Esophagus muscularis mucosa (tissue), 4 donors: ENCODE measurements at regions not wholly inside any gene's neighbourhood (a gene's known extent, or its start where the extent isn't known, plus 50 kb on each side); places are given as distances from the start of the nearest gene placed in this dataset.

Experiments
- DNase-seq: peaks from one replicate; pipeline ENCODE4 v3.0.0-alpha.2; 2017; ENCODE audit errors: extremely low spot score
- H3K27ac ChIP-seq, 4 donors: fragments of 200-600 bp; sonication (generic); replicated peaks in 1 of 4; 1 replicate in 3 of 4; 2 replicates in 1 of 4; pipeline ENCODE4 v1.5.1; 2016 to 2019; ENCODE audit warnings: mild to moderate bottlenecking in 1 of 4
- H3K27me3 ChIP-seq, 4 donors: fragments of 200-600 bp; sonication (generic); one replicate each; pipeline versions ENCODE4 v1.5.1 to v1.6.0; 2016 to 2019
- H3K36me3 ChIP-seq, 4 donors: fragments of 200-600 bp; sonication (generic); one replicate each; pipeline ENCODE4 v1.5.1; 2016 to 2019
- H3K4me1 ChIP-seq, 4 donors: fragments of 200-600 bp; sonication (generic); one replicate each; pipeline ENCODE4 v1.5.1; 2016 to 2019
- H3K4me3 ChIP-seq, 4 donors: fragments of 200-600 bp; sonication (generic); 1 replicate in 2 of 4; 2 replicates in 2 of 4; pipeline ENCODE4 v1.5.1; 2016 to 2019; ENCODE audit warnings: mild to moderate bottlenecking in 4 of 4, moderate library complexity in 1 of 4
- H3K9me3 ChIP-seq, 4 donors: fragments of 200-600 bp; sonication (generic); 1 replicate in 3 of 4; 2 replicates in 1 of 4; pipeline ENCODE4 v1.5.1; 2016 to 2019
- CTCF ChIP-seq, 3 experiments: fragments of 200-600 bp in 2 of 3; fragments of 450-650 bp in 1 of 3; sonication (generic) in 2 of 3; IDR thresholded peaks; one replicate each; pipeline ENCODE4 v1.5.1; 2017 to 2019; ENCODE audit warnings: antibody characterized with exemption in 3 of 3, mild to moderate bottlenecking in 2 of 3, moderate library complexity in 1 of 3
- EP300 ChIP-seq: sonication (generic); formaldehyde crosslinking; IDR thresholded peaks from one replicate; pipeline ENCODE4 v1.6.1; 2017; ENCODE audit warnings: antibody characterized with exemption
- POLR2A ChIP-seq: fragments of 450-650 bp; IDR thresholded peaks from one replicate; pipeline ENCODE4 v1.6.1; 2017; ENCODE audit warnings: antibody characterized with exemption, moderate library complexity, mild to moderate bottlenecking, low read depth
- POLR2AphosphoS5 ChIP-seq, 2 donors: sonication (generic); formaldehyde crosslinking; IDR thresholded peaks; one replicate each; pipeline ENCODE4 v1.6.1; 2017; ENCODE audit warnings: antibody characterized with exemption in 2 of 2
- WGBS: methylation state at CpG from one replicate; pipeline ENCODE4 v1.1.5; 2018; 5-methylcytosine and 5-hydroxymethylcytosine counted together
- intact Hi-C: fragments of 100-400 bp; cut with DNase I; formaldehyde crosslinking; loops from one replicate; pipeline ENCODE4 v1.15.1; 2023

- H3K4me1 ChIP-seq, result peaks cover 26 to 85% (median 77%) of the 10 kb centered on the region in 4 donors
- DNase-seq, result no peak
- H3K36me3 ChIP-seq, result no peaks in the 10 kb centered on the region
- WGBS, result 89% methylated on average over 8 of the region's 9 CpGs
- H3K27ac ChIP-seq, result peak overlapping the region; percentile 96 to 98 (median 98)
- TF ChIP-seq POLR2AphosphoS5 (IDR thresholded peaks at IDR 0.05) (no peak), POLR2A (no peak), CTCF (IDR thresholded peaks at IDR 0.05) (no peak), EP300 (no peak)
- H3K9me3 ChIP-seq, result no peaks in the 10 kb centered on the region
- no peak overlapping the region for H3K4me3 ChIP-seq
- no peaks in the 10 kb centered on the region for H3K27me3 ChIP-seq
- intact Hi-C loops, result loop anchor here (5.0 to 10.0 kb wide), 3 partner anchors 81 to 176 kb away; partner anchors contain the start of genes ERRFI1 and SLC45A1
Measured at GRCh38 chr1:8203056-8203455, 114.9 kb upstream of the SLC45A1 start.

- Histone ChIP-seq H3K36me3 (no peaks in the 10 kb centered on the region), H3K27ac (peak overlapping the region; percentile 96 to 98 (median 98)), H3K4me3 (peak overlapping the region; percentile 14 to 43 (median 28)), H3K9me3 (no peaks in the 10 kb centered on the region), H3K4me1 (peaks cover 33 to 92% (median 84%) of the 10 kb centered on the region in 4 donors), H3K27me3 (no peaks in the 10 kb centered on the region)
- DNase-seq, result no peak
- intact Hi-C loops, result loop anchor here (5.0 to 10.0 kb wide), 3 partner anchors 80 to 175 kb away; partner anchors contain the start of genes ERRFI1 and SLC45A1
- TF ChIP-seq POLR2A, result no peak
- peak; percentile 83 to 90 for TF ChIP-seq POLR2AphosphoS5 (IDR thresholded peaks at IDR 0.05)
- no peak for TF ChIP-seq CTCF (IDR thresholded peaks at IDR 0.05)
- peak; percentile 95 for TF ChIP-seq EP300
- 24% methylated on average over 19 of the region's 19 CpGs for WGBS
Measured at GRCh38 chr1:8202182-8202905, 115.6 kb upstream of the SLC45A1 start.

GRCh38 chr1:8201331-8201861 is 116.5 kb upstream of the SLC45A1 start:
- intact Hi-C loops, result loop anchor here (5.0 to 10.0 kb wide), 3 partner anchors 79 to 174 kb away; partner anchors contain the start of genes ERRFI1 and SLC45A1
- TF ChIP-seq POLR2AphosphoS5 (IDR thresholded peaks at IDR 0.05) (peak in 1 of 2 donors; percentile 56), CTCF (IDR thresholded peaks at IDR 0.05) (no peak)
- WGBS, result 66% methylated on average over 7 of the region's 10 CpGs
- Histone ChIP-seq H3K9me3 (no peaks in the 10 kb centered on the region), H3K36me3 (no peaks in the 10 kb centered on the region), H3K4me3 (peak overlapping the region; percentile 14 to 43 (median 28)), H3K4me1 (peaks cover 34 to 96% (median 87%) of the 10 kb centered on the region in 4 donors), H3K27me3 (no peaks in the 10 kb centered on the region), H3K27ac (peak overlapping the region; percentile 96 to 98 (median 98))
- DNase-seq, result no peak

- intact Hi-C loops, result loop anchor here (5.0 to 10.0 kb wide), 3 partner anchors 78 to 173 kb away; partner anchors contain the start of genes ERRFI1 and SLC45A1
- WGBS, result 86% methylated on average over 18 of the region's 18 CpGs
- no peak overlapping the region for H3K4me3 ChIP-seq
- H3K9me3 ChIP-seq, result no peaks in the 10 kb centered on the region
- TF ChIP-seq POLR2AphosphoS5 (IDR thresholded peaks at IDR 0.05), result no peak
- no peak for TF ChIP-seq CTCF (IDR thresholded peaks at IDR 0.05)
- no peak for TF ChIP-seq EP300
- TF ChIP-seq POLR2A, result no peak
- H3K36me3 ChIP-seq, result no peaks in the 10 kb centered on the region
- H3K27me3 ChIP-seq, result no peaks in the 10 kb centered on the region
- DNase-seq, result no peak
- peak overlapping the region; percentile 96 to 98 (median 98) for H3K27ac ChIP-seq
- H3K4me1 ChIP-seq, result peaks cover 34 to 90% (median 83%) of the 10 kb centered on the region in 4 donors
Measured at GRCh38 chr1:8200317-8201115, 117.4 kb upstream of the SLC45A1 start.
